ENCODE measurements at regions not wholly inside any gene's neighbourhood (a gene's known extent, or its start where the extent isn't known, plus 50 kb on each side); places are given as distances from the start of the nearest gene placed in this dataset.

DNA sequence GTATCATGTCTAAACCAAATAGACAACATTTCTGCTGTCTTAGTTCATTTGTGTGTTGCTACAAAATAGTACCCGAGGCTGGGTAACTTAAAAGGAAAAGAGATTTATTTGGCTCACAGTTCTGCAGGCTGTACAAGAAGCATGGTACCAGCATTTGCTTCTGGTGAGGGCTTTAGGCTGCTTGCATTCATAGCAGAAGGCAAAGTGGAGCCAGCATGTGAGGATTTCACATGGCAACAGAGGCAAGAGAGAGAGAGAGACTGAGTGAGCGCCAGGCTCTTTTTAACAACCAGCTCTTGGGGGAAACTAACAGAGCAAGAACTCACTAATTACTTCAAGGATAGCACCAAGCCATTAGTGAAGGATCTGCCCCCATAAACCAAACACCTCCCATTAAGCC, 271.4 kb upstream of the SRRM4 start:
- Histone ChIP-seq H3K27ac (no peak overlapping the region), H3K4me1 (no peaks in the 10 kb centered on the region), H3K9me3 (no peaks in the 10 kb centered on the region), H3K4me3 (no peak overlapping the region), H3K27me3 (ENCODE audit: insufficient read depth in 3 of 3, low read length in 2 of 3) (no peaks in the 10 kb centered on the region), H3K36me3 (ENCODE audit: insufficient read depth in 1 of 2, low read depth in 1 of 2) (no peaks in the 10 kb centered on the region)
- TF ChIP-seq, protein P1, sequence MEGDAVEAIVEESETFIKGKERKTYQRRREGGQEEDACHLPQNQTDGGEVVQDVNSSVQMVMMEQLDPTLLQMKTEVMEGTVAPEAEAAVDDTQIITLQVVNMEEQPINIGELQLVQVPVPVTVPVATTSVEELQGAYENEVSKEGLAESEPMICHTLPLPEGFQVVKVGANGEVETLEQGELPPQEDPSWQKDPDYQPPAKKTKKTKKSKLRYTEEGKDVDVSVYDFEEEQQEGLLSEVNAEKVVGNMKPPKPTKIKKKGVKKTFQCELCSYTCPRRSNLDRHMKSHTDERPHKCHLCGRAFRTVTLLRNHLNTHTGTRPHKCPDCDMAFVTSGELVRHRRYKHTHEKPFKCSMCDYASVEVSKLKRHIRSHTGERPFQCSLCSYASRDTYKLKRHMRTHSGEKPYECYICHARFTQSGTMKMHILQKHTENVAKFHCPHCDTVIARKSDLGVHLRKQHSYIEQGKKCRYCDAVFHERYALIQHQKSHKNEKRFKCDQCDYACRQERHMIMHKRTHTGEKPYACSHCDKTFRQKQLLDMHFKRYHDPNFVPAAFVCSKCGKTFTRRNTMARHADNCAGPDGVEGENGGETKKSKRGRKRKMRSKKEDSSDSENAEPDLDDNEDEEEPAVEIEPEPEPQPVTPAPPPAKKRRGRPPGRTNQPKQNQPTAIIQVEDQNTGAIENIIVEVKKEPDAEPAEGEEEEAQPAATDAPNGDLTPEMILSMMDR (IDR thresholded peaks at IDR 0.05) = no peak
- ATAC-seq (no peak), DNase-seq (no peak)
- WGBS, 3 donors = 56 to 65% (median 60%) methylated on average over 2 of the region's 2 CpGs
- intact Hi-C loops (cut with DNase I) = no loop called here

DNA sequence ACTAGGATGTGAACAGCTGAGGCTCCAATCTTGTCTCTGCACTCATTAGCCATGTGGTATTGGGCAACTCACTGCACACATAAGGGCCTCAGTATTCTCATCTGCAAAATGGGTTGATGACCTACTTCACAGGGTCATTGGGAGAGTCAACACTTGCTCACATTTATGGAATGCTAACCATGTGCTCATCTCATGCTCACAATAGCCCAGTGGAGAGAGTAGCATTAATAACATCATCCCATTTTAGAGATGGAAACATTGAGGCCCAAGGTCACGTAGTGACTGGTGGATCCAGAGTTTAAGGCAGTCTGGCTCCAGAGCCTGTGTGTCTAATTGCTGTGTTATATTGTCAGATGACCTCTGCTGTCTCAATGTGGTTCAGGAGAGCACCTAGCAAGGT, 270.2 kb upstream of the SRRM4 start:
- no peak overlapping the region for H3K4me3 ChIP-seq
- no peak overlapping the region for H3K27ac ChIP-seq
- no peaks in the 10 kb centered on the region for H3K4me1 ChIP-seq
- intact Hi-C loops (cut with DNase I) = no loop called here
- no peaks in the 10 kb centered on the region for H3K27me3 ChIP-seq (ENCODE audit: insufficient read depth in 3 of 3, low read length in 2 of 3)
- H3K9me3 ChIP-seq = no peaks in the 10 kb centered on the region
- H3K36me3 ChIP-seq (ENCODE audit: insufficient read depth in 1 of 2, low read depth in 1 of 2) = no peaks in the 10 kb centered on the region
- ATAC-seq (no peak), DNase-seq (no peak)
- 58 to 78% (median 60%) methylated on average over 1 of the region's 1 CpG for WGBS, 3 donors
- TF ChIP-seq, protein P1 (IDR thresholded peaks at IDR 0.05) = no peak

DNA sequence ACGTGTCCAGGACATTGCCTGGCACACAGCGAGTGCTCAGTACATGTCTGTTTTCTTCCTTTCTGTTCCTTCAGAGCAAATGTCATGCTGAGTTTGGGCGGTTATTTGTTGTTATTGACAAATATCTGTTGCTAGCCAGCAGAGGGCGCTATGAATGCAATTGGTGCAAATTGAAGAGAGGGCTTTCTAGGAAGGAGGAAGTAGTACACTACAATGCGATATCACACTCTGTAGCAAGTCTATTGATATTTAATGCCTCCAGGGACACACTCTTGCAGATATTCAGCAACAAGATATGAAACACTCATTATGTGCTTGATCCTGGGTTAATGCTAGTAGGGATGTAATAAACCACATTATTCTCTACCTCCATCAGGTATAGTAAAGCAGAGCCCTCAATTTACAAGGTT, 267.3 kb upstream of the SRRM4 start:
- TF ChIP-seq, protein P1 (IDR thresholded peaks at IDR 0.05) = peak; percentile 18
- ATAC-seq (no peak), DNase-seq (no peak)
- Histone ChIP-seq H3K27me3 (ENCODE audit: insufficient read depth in 3 of 3, low read length in 2 of 3) (no peaks in the 10 kb centered on the region), H3K4me1 (no peaks in the 10 kb centered on the region), H3K36me3 (ENCODE audit: insufficient read depth in 1 of 2, low read depth in 1 of 2) (no peaks in the 10 kb centered on the region), H3K9me3 (no peaks in the 10 kb centered on the region), H3K27ac (no peak overlapping the region), H3K4me3 (no peak overlapping the region)
- WGBS, 3 donors = 18 to 24% (median 19%) methylated on average over 5 of the region's 5 CpGs
- intact Hi-C loops (cut with DNase I) = no loop called here

DNA sequence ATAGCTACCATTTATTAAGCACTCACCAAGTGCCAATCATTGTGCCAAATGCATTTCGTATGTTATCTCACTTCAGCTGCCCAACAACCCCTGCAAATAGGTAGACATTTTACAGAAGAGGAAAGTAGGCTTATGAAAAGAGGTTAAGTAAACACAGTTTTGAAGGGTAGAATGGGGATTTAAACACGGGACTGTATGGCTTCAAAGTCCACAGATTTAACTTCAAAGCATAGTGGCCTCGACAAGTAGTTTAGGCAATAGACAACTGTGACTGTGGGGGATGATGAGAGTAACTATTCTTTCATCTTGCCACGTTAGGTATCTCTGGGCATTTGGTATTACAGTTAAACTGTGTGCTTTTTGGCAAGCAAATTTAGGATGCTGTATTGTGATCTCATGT, 266.8 kb upstream of the SRRM4 start:
- Histone ChIP-seq H3K27ac (no peak overlapping the region), H3K4me1 (no peaks in the 10 kb centered on the region), H3K9me3 (no peaks in the 10 kb centered on the region), H3K36me3 (ENCODE audit: insufficient read depth in 1 of 2, low read depth in 1 of 2) (no peaks in the 10 kb centered on the region), H3K27me3 (ENCODE audit: insufficient read depth in 3 of 3, low read length in 2 of 3) (no peaks in the 10 kb centered on the region), H3K4me3 (no peak overlapping the region)
- TF ChIP-seq, protein P1 (IDR thresholded peaks at IDR 0.05) = no peak
- WGBS, 3 donors = 45 to 55% (median 48%) methylated on average over 4 of the region's 4 CpGs
- ATAC-seq = no peak
- no peak for DNase-seq
- intact Hi-C loops (cut with DNase I) = no loop called here

DNA sequence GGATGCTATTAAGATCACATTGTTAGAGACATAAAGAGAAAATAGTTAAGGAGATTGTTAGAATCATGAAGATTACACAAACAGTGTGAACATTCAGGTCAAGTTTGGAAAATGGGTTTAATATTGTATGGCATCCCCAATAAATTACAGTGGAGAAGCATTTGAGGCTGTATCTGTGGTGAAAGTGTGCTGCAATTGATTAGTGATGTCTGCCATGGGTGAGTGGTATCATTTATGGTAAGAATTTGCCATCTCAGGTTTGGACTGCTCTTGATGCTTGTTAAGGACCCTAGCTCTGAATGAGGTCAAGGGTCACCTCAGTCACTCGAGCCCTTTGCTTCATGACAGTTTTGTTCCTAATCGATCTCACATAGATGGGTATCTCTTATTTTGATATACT, 265.7 kb upstream of the SRRM4 start:
- Histone ChIP-seq H3K9me3 (no peaks in the 10 kb centered on the region), H3K36me3 (ENCODE audit: insufficient read depth in 1 of 2, low read depth in 1 of 2) (no peaks in the 10 kb centered on the region), H3K4me3 (no peak overlapping the region), H3K4me1 (no peaks in the 10 kb centered on the region), H3K27me3 (ENCODE audit: insufficient read depth in 3 of 3, low read length in 2 of 3) (no peaks in the 10 kb centered on the region), H3K27ac (no peak overlapping the region)
- ATAC-seq (no peak), DNase-seq (no peak)
- TF ChIP-seq, protein P1 (IDR thresholded peaks at IDR 0.05) = no peak
- intact Hi-C loops (cut with DNase I) = no loop called here
- WGBS, 3 donors = 58 to 74% (median 68%) methylated on average over 2 of the region's 2 CpGs

All from psoas muscle (tissue), 7 donors.